GM12865 (cell line): ENCODE measurements at regions not wholly inside any gene's neighbourhood (a gene's known extent, or its start where the extent isn't known, plus 50 kb on each side); places are given as distances from the start of the nearest gene placed in this dataset.

Experiments
- DNase-seq: peaks from one replicate; pipeline ENCODE4 v3.0.0; 2010; ENCODE audit warnings: low read depth
- H3K4me3 ChIP-seq: 2 replicates; pipeline ENCODE4 v1.5.1; 2011; ENCODE audit warnings: mild to moderate bottlenecking, low read depth, low read length, control low read depth
- TF ChIP-seq, protein P1 (sequence below): IDR thresholded peaks from 2 replicates; pipeline ENCODE4 v1.5.1; 2011; ENCODE audit warnings: low read length, control low read depth, low read depth, inconsistent platforms; ENCODE audit not compliant: insufficient read depth; ENCODE audit errors: missing control alignments

GRCh38 chr4:128665514-128665913 lies 144.0 kb upstream of the JADE1 start:
- no peak for DNase-seq
- no peak overlapping the region for H3K4me3 ChIP-seq
- TF ChIP-seq, protein P1, sequence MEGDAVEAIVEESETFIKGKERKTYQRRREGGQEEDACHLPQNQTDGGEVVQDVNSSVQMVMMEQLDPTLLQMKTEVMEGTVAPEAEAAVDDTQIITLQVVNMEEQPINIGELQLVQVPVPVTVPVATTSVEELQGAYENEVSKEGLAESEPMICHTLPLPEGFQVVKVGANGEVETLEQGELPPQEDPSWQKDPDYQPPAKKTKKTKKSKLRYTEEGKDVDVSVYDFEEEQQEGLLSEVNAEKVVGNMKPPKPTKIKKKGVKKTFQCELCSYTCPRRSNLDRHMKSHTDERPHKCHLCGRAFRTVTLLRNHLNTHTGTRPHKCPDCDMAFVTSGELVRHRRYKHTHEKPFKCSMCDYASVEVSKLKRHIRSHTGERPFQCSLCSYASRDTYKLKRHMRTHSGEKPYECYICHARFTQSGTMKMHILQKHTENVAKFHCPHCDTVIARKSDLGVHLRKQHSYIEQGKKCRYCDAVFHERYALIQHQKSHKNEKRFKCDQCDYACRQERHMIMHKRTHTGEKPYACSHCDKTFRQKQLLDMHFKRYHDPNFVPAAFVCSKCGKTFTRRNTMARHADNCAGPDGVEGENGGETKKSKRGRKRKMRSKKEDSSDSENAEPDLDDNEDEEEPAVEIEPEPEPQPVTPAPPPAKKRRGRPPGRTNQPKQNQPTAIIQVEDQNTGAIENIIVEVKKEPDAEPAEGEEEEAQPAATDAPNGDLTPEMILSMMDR = no peak

- TF ChIP-seq, protein P1 = no peak
- H3K4me3 ChIP-seq = no peak overlapping the region
- peak; percentile 89 for DNase-seq
These were observed 146.2 kb upstream of the JADE1 start for GRCh38 chr4:128663325-128663724.

DNA sequence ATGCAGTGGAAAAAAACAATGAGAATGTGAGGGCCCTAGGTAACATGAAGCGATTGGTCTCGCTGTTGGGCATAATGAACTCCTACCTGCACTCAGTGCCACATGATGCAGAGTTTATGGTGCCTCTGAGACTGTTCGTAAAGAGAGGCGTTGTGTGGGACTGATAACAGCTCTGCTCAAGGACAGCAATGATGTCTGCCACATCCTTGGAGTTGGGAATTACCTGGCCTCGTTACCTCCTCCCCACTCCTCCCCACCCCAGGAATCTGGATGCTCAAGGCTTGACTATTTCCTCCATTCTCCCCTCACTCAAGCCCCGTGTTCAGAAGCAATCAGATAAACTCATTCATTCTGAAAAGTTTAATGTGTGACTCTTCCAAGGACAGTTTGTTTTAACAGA lies 148.0 kb upstream of the JADE1 start:
- no peak overlapping the region for H3K4me3 ChIP-seq
- DNase-seq = no peak
- TF ChIP-seq, protein P1 = no peak

DNA sequence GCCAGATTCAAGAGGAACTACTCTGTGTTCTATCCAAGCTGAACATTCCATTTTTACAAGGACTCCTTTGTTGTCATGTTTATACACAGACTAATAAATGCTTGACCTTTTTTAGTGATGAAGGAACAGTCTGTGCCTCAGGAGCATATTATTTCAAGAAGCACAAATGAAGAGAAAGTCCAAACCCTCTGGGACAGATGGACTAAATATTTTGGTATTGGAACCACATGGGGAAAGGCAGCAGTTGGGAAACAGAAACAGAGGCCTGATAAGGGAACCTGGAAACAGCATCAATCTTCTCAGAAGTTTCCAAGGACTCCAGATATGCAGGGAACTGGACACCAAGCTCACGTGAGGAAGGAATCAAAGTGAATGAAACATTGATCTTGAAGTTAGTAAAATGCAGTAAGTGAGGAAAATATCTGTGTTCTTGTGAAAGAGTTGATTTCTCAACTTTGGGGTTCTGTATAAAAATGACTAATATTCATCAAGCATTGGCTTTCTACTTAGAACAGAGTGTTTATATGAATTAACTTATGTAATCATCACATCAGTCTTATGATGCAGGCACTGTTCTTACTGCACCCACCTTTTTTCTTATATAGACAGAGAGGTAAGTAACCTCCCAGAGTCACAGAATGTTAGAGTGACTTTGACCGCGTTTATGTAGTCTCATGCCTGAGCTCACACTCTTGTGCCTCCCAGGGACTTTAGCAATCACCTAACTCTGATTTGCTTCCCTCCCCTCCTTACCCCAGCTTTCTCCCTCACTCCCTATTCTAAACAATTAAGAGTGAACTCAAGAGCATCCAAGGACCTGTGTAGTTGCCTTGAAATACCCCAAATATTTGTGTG lies 148.9 kb upstream of the JADE1 start:
- DNase-seq = no peak
- TF ChIP-seq, protein P1 = no peak

GRCh38 chr4:128658214-128658631 lies 151.3 kb upstream of the JADE1 start:
- H3K4me3 ChIP-seq = no peak overlapping the region
- peak; percentile 65 for DNase-seq
- TF ChIP-seq, protein P1 = no peak

More for the DNA sequence above, 148.9 kb upstream of the JADE1 start:
- H3K4me3 ChIP-seq = no peak overlapping the region

DNA sequence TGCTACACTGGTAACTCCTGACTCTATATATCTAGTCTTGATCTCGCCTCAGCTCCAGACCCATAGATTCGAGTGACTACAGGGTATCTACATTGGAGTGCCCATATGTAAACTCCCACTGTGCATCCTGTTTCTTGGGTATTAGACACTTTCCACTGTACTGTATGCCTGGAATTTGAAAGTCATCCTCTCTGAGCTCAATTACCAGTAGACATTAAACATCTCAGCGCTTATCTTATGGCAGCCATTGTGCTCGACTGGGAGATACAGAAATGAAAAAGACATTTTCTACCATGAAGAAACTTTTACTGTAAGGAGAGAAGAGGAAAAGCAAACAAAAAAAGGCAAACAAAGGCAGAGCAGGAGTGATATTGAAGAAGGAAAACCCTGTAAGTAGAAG lies 151.9 kb upstream of the JADE1 start:
- DNase-seq = no peak
- TF ChIP-seq, protein P1 = no peak
- no peak overlapping the region for H3K4me3 ChIP-seq
